HG03558 (cell line): ENCODE measurements at regions not wholly inside any gene's neighbourhood (a gene's known extent, or its start where the extent isn't known, plus 50 kb on each side); places are given as distances from the start of the nearest gene placed in this dataset.
A peak's percentile ranks its signal among the peaks of the same experiment; 100 is the strongest.

Source experiments
- ATAC-seq: cut with Tn5 transposase; IDR thresholded peaks from one replicate; pipeline ENCODE4 v1.9.1; 2021; ENCODE audit warnings: moderate number of reproducible peaks; ENCODE audit not compliant: unreplicated experiment; ENCODE audit errors: extremely low read depth

GRCh38 chr4:90007494-90008167 lies 113.0 kb downstream of the MMRN1 start:
- no peak for ATAC-seq

GRCh38 chr4:90012918-90013317 lies 114.3 kb upstream of the CCSER1 start:
- ATAC-seq: no peak

- no peak for ATAC-seq
These were observed 102.7 kb upstream of the CCSER1 start for GRCh38 chr4:90024519-90024918.

- ATAC-seq: no peak
These were observed 101.9 kb upstream of the CCSER1 start for GRCh38 chr4:90025248-90025647.

- ATAC-seq: peak; percentile 79
These were observed 99.6 kb upstream of the CCSER1 start for GRCh38 chr4:90027565-90027964.

GRCh38 chr4:90028460-90028859 lies 98.7 kb upstream of the CCSER1 start:
- ATAC-seq: no peak

- ATAC-seq: no peak
These were observed 97.0 kb upstream of the CCSER1 start for GRCh38 chr4:90030202-90030601.

GRCh38 chr4:90030953-90031352 lies 96.2 kb upstream of the CCSER1 start:
- no peak for ATAC-seq

GRCh38 chr4:90039122-90039521 lies 88.1 kb upstream of the CCSER1 start:
- ATAC-seq: no peak

- ATAC-seq: no peak
These were observed 75.2 kb upstream of the CCSER1 start for GRCh38 chr4:90051999-90052398.

- ATAC-seq: no peak
These were observed 70.1 kb upstream of the CCSER1 start for GRCh38 chr4:90057091-90057490.

- ATAC-seq: no peak
These were observed 67.2 kb upstream of the CCSER1 start for GRCh38 chr4:90060039-90060438.

- ATAC-seq: no peak
These were observed 65.3 kb upstream of the CCSER1 start for GRCh38 chr4:90061881-90062280.

- no peak for ATAC-seq
These were observed 63.0 kb upstream of the CCSER1 start for GRCh38 chr4:90064196-90064595.

GRCh38 chr4:90069151-90069550 lies 58.0 kb upstream of the CCSER1 start:
- ATAC-seq: no peak

- no peak for ATAC-seq
These were observed 55.6 kb upstream of the CCSER1 start for GRCh38 chr4:90071289-90072235.

GRCh38 chr4:90074322-90074886 lies 52.8 kb upstream of the CCSER1 start:
- ATAC-seq: no peak
